ENCODE measurements at regions not wholly inside any gene's neighbourhood (a gene's known extent, or its start where the extent isn't known, plus 50 kb on each side); places are given as distances from the start of the nearest gene placed in this dataset.

- 0 out of 2 replicates have a peak overlapping the region, but pooled peaks have one; percentile 17 for H2BK20ac ChIP-seq (ENCODE audit: low read length)
- H4K5ac ChIP-seq (ENCODE audit: insufficient read length, low read depth, low read length): no peak overlapping the region
- H2AFZ ChIP-seq (ENCODE audit: low read length): peak overlapping the region; percentile 75; the same call in 1 of the 2 replicates
- H3K56ac ChIP-seq (replicated peaks; ENCODE audit: insufficient read length, low read depth, low read length): no peak overlapping the region
- FAIRE-seq (no peak), DNase-seq (ENCODE audit: low read depth in 1 of 2, low spot score in 2 of 2) (no peak)
- H3K23me2 ChIP-seq (ENCODE audit: low read depth, low read length): no peaks in the 10 kb centered on the region; the same call in 1 of the 2 replicates
- H2BK12ac ChIP-seq (ENCODE audit: low read depth, low read length): no peak overlapping the region; the same call in 1 of the 2 replicates
- ChIA-PET CTCF (ENCODE audit: partially characterized antibody) (interaction anchor here (0.5 to 2.6 kb wide), 9 partner anchors 9 to 130 kb away, joined by 3 to 15 read pairs (median 4); no protein-coding TSS in a partner anchor), POLR2A (ENCODE audit: partially characterized antibody) (interaction anchor here (1.4 kb wide), 1 partner anchor 9 kb away, joined by 6 read pairs; no protein-coding TSS in a partner anchor)
- no peak overlapping the region for H2BK120ac ChIP-seq (replicated peaks; ENCODE audit: low read depth, low read length)
- H2BK5ac ChIP-seq (ENCODE audit: low read depth, low read length): 0 out of 2 replicates have a peak overlapping the region, but pooled peaks have one; percentile 74
- H3K9me3 ChIP-seq (ENCODE audit: insufficient read depth in 2 of 2, low read depth in 1 of 2, low read length in 1 of 2): no peaks in the 10 kb centered on the region
- peak overlapping the region in 1 of 4 experiments; percentile 38; a peak in 2 of 8 replicates for H3K4me3 ChIP-seq (ENCODE audit: extremely low read depth in 1 of 4, insufficient read depth in 2 of 4, low read depth in 3 of 4, low read length in 4 of 4)
- H4K8ac ChIP-seq (ENCODE audit: extremely low read depth, insufficient read depth, low read length): no peak overlapping the region
- peaks cover 0 to 11% (median 5%) of the 10 kb centered on the region in 4 experiments; a peak in 4 of 7 replicates for H3K4me1 ChIP-seq (replicated peaks in 1 of 4; ENCODE audit: control insufficient read depth in 3 of 4, insufficient read depth in 4 of 4, low read length in 3 of 4)
- no peaks in the 10 kb centered on the region for H3K79me1 ChIP-seq (ENCODE audit: low read depth, low read length)
- no peak overlapping the region for H4K91ac ChIP-seq (replicated peaks; ENCODE audit: insufficient read length, low read length)
- no peaks in the 10 kb centered on the region for H3K79me2 ChIP-seq (ENCODE audit: control insufficient read depth in 1 of 2, insufficient read depth in 2 of 2, low read length in 2 of 2)
- no peak overlapping the region for H3K23ac ChIP-seq (ENCODE audit: insufficient read length)
- peak overlapping the region; percentile 95 for H3K18ac ChIP-seq (ENCODE audit: extremely low read depth, low read length)
- H3K27ac ChIP-seq (ENCODE audit: low read depth, low read length): no peak overlapping the region
- WGBS, 2 experiments (ENCODE audit: extremely low coverage in 1 of 2, insufficient coverage in 1 of 2, insufficient read length in 1 of 2, insufficient replicate concordance in 2 of 2, low coverage in 1 of 2, low lambda C conversion rate in 2 of 2, missing lambda C conversion rate in 1 of 2): 88% methylated on average over 3 of the region's 3 CpGs; no CpG with 5 or more reads in 1 of the 2 experiments
- no peaks in the 10 kb centered on the region for H3K36me3 ChIP-seq (ENCODE audit: control insufficient read depth in 2 of 4, insufficient read depth in 4 of 4, low read length in 3 of 4)
- peak overlapping the region; percentile 48 to 58 for H3K4me2 ChIP-seq (ENCODE audit: insufficient read depth in 1 of 2, low read depth in 2 of 2, low read length in 2 of 2)
- no peaks in the 10 kb centered on the region for H4K20me1 ChIP-seq (replicated peaks in 1 of 2; ENCODE audit: control insufficient read depth in 1 of 2, insufficient read depth in 2 of 2, low read length in 2 of 2)
- H2AK5ac ChIP-seq (ENCODE audit: low read depth, low read length): peak overlapping the region; percentile 59; the same call in 1 of the 2 replicates
- no peak overlapping the region for H3K14ac ChIP-seq (ENCODE audit: insufficient read length)
- peak overlapping the region; percentile 76; the same call in 1 of the 2 replicates for H2BK15ac ChIP-seq (ENCODE audit: low read length)
- H3K27me3 ChIP-seq (replicated peaks in 1 of 4; ENCODE audit: control insufficient read depth in 3 of 4, extremely low read depth in 1 of 4, insufficient read depth in 3 of 4, low read length in 3 of 4): no peaks in the 10 kb centered on the region
- peak overlapping the region; percentile 22 for H3K4ac ChIP-seq (replicated peaks; ENCODE audit: insufficient read length, low read depth, low read length)
- H3K9ac ChIP-seq (replicated peaks in 1 of 4; ENCODE audit: extremely low read depth in 1 of 4, low read depth in 3 of 4, low read length in 3 of 4): no peak overlapping the region
- TF ChIP-seq TAF7 (optimal IDR thresholded peaks at IDR 0.05; ENCODE audit: borderline replicate concordance, low read depth, low read length): no peak
- no peak for TF ChIP-seq CTBP2 (IDR thresholded peaks at IDR 0.05; ENCODE audit: borderline replicate concordance, insufficient read depth, insufficient read length, low read length)
- TF ChIP-seq SIRT6 (IDR thresholded peaks at IDR 0.05; ENCODE audit: low read length): no peak
- TF ChIP-seq JUN (IDR thresholded peaks at IDR 0.05; ENCODE audit: low read depth, low read length): no peak
- no peak for TF ChIP-seq SIX5 (IDR thresholded peaks at IDR 0.05; ENCODE audit: low read depth, low read length)
- no peak for TF ChIP-seq TCF12 (IDR thresholded peaks at IDR 0.05; ENCODE audit: low read depth, low read length)
- no peak for TF ChIP-seq E2F6 (IDR thresholded peaks at IDR 0.05)
- no peak for TF ChIP-seq CBX8 (IDR thresholded peaks at IDR 0.05; ENCODE audit: borderline replicate concordance, low read depth, low read length)
- TF ChIP-seq HDAC6 (IDR thresholded peaks at IDR 0.05; ENCODE audit: low read depth, low read length): no peak
- TF ChIP-seq, protein P1, sequence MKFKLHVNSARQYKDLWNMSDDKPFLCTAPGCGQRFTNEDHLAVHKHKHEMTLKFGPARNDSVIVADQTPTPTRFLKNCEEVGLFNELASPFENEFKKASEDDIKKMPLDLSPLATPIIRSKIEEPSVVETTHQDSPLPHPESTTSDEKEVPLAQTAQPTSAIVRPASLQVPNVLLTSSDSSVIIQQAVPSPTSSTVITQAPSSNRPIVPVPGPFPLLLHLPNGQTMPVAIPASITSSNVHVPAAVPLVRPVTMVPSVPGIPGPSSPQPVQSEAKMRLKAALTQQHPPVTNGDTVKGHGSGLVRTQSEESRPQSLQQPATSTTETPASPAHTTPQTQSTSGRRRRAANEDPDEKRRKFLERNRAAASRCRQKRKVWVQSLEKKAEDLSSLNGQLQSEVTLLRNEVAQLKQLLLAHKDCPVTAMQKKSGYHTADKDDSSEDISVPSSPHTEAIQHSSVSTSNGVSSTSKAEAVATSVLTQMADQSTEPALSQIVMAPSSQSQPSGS (IDR thresholded peaks at IDR 0.05; ENCODE audit: low read length): no peak
These were observed 82.2 kb upstream of the SLC6A6 start for GRCh38 chr3:14320219-14320618.

Measured in H1 (cell line).